Small intestine (tissue), 7 donors: ENCODE measurements at regions not wholly inside any gene's neighbourhood (a gene's known extent, or its start where the extent isn't known, plus 50 kb on each side); places are given as distances from the start of the nearest gene placed in this dataset.

ENCODE experiments used
- DNase-seq, 2 donors: peaks; one replicate each; pipeline versions ENCODE4 v3.0.0 to v3.0.0-alpha.2; 2013
- FAIRE-seq: peaks from 2 replicates; lab custom pipeline; 2012; peaks lifted over from hg19 to GRCh38; lab: Jason Lieb, UNC
- H3K27ac ChIP-seq, 3 donors: one replicate each; pipeline ENCODE4 v1.5.1; 2013; ENCODE audit warnings: low read length in 2 of 3, mild to moderate bottlenecking in 2 of 3, control low read depth in 1 of 3, inconsistent platforms in 1 of 3, low read depth in 1 of 3, moderate library complexity in 1 of 3
- H3K27me3 ChIP-seq, 3 donors: one replicate each; pipeline ENCODE4 v1.6.1; 2013; ENCODE audit warnings: low read length in 3 of 3, inconsistent platforms in 1 of 3; ENCODE audit not compliant: control insufficient read depth in 3 of 3, insufficient read depth in 3 of 3
- H3K36me3 ChIP-seq, 3 donors: one replicate each; pipeline ENCODE4 v1.6.1; 2013; ENCODE audit warnings: low read length in 3 of 3, inconsistent platforms in 1 of 3, low read depth in 1 of 3, mild to moderate bottlenecking in 1 of 3, moderate library complexity in 1 of 3; ENCODE audit not compliant: control insufficient read depth in 3 of 3, insufficient read depth in 2 of 3
- H3K4me1 ChIP-seq, 3 donors: one replicate each; pipeline ENCODE4 v1.6.1; 2013; ENCODE audit warnings: low read length in 2 of 3, inconsistent platforms in 1 of 3, low read depth in 1 of 3, mild to moderate bottlenecking in 1 of 3, moderate library complexity in 1 of 3; ENCODE audit not compliant: control insufficient read depth in 3 of 3, insufficient read depth in 2 of 3
- H3K4me3 ChIP-seq, 3 donors: one replicate each; pipeline ENCODE4 v1.5.1; 2013; ENCODE audit warnings: low read length in 3 of 3, control low read depth in 1 of 3, inconsistent platforms in 1 of 3, low read depth in 1 of 3, mild to moderate bottlenecking in 1 of 3, moderate library complexity in 1 of 3
- H3K9me3 ChIP-seq, 2 donors: one replicate each; pipeline ENCODE4 v1.6.1; 2013; ENCODE audit warnings: low read depth in 1 of 2, low read length in 1 of 2; ENCODE audit not compliant: control insufficient read depth in 2 of 2, insufficient read depth in 1 of 2
- WGBS, 3 donors: extraction: QIAGEN DNeasy Blood & Tissue Kit; methylation state at CpG; one replicate each; pipeline ENCODE4 v1.1.7; 2013; 5-methylcytosine and 5-hydroxymethylcytosine counted together
- donor health status: healthy with polysubstance abuse.
- donor health status: control.
- donor health status: control.
- donor health status: Bipolar disorder and iron deficiency.
- donor health status: healthy.

DNA sequence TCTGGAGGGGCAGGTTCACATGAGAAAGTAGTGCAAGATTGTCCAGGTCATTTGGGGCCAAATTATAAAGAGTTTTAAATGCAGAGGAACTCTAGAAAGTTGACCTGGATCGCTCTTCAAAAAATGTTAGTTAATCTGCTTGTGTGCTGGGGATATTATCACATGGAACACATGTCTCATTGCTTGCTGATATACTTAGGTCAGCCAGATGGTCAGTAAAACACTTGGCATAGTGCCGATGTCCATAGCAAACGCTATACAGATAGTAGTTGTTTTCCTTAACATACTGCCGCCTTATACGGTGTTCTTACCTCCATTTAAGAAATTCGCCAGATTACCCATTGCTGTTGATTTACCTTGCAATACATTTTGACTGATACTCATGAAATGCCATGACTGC is 103.4 kb upstream of the CWC22 start:
- FAIRE-seq (no peak), DNase-seq (no peak)
- Histone ChIP-seq H3K4me1 (no peaks in the 10 kb centered on the region), H3K27me3 (no peaks in the 10 kb centered on the region), H3K27ac (no peak overlapping the region), H3K36me3 (no peaks in the 10 kb centered on the region), H3K9me3 (no peaks in the 10 kb centered on the region), H3K4me3 (no peak overlapping the region)
- 88 to 94% (median 91%) methylated on average over 6 of the region's 6 CpGs for WGBS, 3 donors

DNA sequence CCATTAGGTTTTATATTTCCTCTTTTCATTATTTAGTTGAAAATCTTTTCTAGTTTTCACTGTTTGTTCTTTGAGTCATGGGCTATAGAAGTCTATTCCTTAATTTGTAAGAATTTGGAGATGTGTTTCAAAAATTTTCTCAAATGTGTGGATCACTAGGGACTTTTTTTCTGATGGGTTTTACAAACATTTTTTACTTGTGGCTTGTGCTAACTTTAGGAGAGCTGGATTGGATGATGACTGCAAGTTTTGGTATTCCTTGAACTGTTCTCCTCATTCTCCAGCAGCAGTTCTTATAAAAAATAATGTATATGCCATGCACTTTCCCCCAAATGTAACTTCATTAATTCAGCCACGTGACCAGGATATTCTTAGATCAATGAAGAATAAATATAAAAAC is 94.7 kb upstream of the CWC22 start:
- WGBS, 3 donors: 56 to 71% (median 59%) methylated on average over 1 of the region's 1 CpG
- Histone ChIP-seq H3K27me3 (no peaks in the 10 kb centered on the region), H3K36me3 (no peaks in the 10 kb centered on the region), H3K9me3 (no peaks in the 10 kb centered on the region), H3K4me3 (no peak overlapping the region), H3K4me1 (no peaks in the 10 kb centered on the region), H3K27ac (no peak overlapping the region)
- FAIRE-seq: no peak
- no peak for DNase-seq

DNA sequence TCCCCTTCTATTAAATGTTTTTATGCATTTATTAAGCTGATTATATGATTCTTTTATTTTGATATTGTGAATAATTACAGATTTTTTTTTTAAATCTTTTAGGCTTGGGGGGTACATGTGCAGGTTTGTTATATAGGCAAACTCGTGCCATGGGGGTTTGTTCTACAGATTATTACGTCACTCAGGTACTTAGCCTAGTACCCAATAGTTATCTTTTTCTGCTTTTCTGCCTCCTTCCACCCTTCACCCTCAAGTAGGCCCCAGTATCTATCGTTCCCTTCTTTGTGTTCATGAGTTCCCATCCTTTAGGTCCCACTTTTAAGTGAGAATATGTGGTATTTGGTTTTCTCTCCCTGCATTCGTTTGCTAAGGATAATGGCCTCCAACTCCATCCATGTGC is 92.2 kb upstream of the CWC22 start:
- no peak for FAIRE-seq
- Histone ChIP-seq H3K9me3 (no peaks in the 10 kb centered on the region), H3K27ac (no peak overlapping the region), H3K4me1 (no peaks in the 10 kb centered on the region), H3K4me3 (no peak overlapping the region), H3K36me3 (no peaks in the 10 kb centered on the region), H3K27me3 (no peaks in the 10 kb centered on the region)
- DNase-seq: no peak
- 74 to 78% (median 75%) methylated on average over 4 of the region's 4 CpGs for WGBS, 3 donors

DNA sequence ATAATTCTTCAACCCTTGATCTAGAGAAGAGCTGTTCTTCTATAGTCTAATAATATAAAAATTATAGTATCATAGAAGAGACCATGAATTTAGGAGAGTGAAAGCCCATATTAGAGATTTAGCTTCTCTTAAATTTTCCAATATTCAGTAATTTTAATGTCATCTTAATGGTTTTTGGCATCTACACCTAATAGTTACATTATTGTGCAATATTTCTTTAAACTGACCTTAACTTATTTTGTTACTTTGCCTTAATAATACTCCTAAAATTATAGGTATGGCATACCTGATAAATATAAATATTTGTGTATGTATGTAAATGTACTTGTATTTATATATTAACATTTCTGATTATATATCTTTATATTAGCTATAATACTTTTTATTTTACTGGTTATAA is 78.0 kb upstream of the CWC22 start:
- no peaks in the 10 kb centered on the region for H3K27me3 ChIP-seq
- no peak overlapping the region for H3K27ac ChIP-seq
- FAIRE-seq: peak; percentile 89
- H3K9me3 ChIP-seq: peaks cover 0 to 3% of the 10 kb centered on the region in 2 donors
- H3K4me3 ChIP-seq: no peak overlapping the region
- no peaks in the 10 kb centered on the region for H3K36me3 ChIP-seq
- H3K4me1 ChIP-seq: no peaks in the 10 kb centered on the region
- DNase-seq: no peak

DNA sequence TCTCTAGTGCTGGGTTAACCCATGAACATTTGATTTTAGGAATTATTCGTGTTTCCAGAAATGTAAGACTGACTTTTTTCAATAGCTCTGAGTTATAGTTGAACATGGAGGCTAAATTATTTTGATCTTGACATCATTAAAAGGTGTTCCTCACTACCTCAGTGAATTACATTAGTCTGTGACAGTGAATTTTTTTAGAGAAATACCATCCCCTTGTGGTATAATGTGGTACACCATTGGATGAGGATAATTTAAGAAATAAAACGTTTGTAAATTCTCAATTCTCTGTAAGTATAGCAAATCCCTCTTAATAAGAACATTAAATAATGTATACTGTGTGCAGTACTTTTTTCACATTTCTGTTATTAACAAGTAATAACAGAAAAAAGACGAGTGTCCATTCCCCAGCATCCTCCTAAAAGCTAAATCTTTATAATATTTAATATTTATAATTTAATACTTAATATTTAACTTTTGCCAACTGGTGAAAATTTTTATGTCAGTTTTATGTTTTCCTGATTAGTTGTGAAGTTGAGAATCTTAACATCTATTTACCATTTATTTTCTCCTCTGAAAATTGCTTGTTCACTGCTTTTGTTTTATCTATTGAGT is 70.3 kb upstream of the CWC22 start:
- no peaks in the 10 kb centered on the region for H3K4me1 ChIP-seq
- H3K36me3 ChIP-seq: no peaks in the 10 kb centered on the region
- peaks cover 0 to 3% of the 10 kb centered on the region in 2 donors for H3K9me3 ChIP-seq
- 8 to 20% (median 12%) methylated on average over 3 of the region's 3 CpGs for WGBS, 3 donors
- H3K4me3 ChIP-seq: no peak overlapping the region
- FAIRE-seq (no peak), DNase-seq (no peak)
- H3K27ac ChIP-seq: no peak overlapping the region
- no peaks in the 10 kb centered on the region for H3K27me3 ChIP-seq

DNA sequence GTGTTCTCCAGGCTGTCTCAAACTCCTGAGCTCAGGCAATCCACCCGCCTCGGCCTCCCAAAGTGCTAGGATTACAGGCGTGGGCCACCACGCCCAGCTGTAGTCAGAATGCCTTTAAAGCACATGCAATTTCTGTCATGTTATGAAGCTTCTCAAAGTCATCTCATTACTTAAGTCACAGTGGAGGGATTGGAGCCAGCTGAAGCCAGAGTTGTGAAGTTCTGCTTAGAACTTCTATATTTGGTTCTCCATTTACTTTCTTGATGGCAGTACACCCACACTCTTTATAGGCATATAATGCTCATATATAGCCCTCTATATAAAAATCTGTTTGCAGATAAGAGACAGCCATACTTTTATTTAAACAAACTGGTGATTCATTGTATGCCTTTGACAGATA is 68.8 kb upstream of the CWC22 start:
- FAIRE-seq: no peak
- Histone ChIP-seq H3K9me3 (peaks cover 0 to 3% of the 10 kb centered on the region in 2 donors), H3K27ac (no peak overlapping the region), H3K36me3 (no peaks in the 10 kb centered on the region), H3K27me3 (no peaks in the 10 kb centered on the region), H3K4me3 (no peak overlapping the region), H3K4me1 (no peaks in the 10 kb centered on the region)
- DNase-seq: no peak
- 52 to 80% (median 77%) methylated on average over 4 of the region's 4 CpGs for WGBS, 3 donors

DNA sequence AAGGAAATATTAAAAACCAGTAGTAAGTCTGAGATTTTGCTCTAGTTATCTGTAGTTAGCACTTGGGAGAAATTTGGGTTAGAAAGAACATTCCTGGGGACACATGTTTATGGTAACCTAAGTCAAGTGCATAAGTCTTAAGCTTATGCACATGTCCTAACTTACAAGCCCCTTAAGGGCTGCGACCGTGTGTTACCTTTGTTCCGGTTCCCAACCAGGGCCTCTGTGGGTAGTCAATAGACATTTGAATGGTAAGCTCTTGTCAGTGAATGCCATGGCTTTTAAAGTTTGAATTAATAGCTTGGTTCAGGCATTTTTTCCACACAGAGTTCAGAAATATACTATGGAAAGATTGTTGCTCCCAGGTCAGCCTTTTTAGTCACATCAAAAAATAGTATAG is 64.7 kb upstream of the CWC22 start:
- no peak overlapping the region for H3K27ac ChIP-seq
- no peaks in the 10 kb centered on the region for H3K4me1 ChIP-seq
- H3K9me3 ChIP-seq: peaks cover 0 to 8% of the 10 kb centered on the region in 2 donors
- H3K36me3 ChIP-seq: no peaks in the 10 kb centered on the region
- WGBS, 3 donors: 78 to 89% (median 79%) methylated on average over 3 of the region's 3 CpGs
- DNase-seq: no peak
- H3K4me3 ChIP-seq: no peak overlapping the region
- no peak for FAIRE-seq
- H3K27me3 ChIP-seq: no peaks in the 10 kb centered on the region

DNA sequence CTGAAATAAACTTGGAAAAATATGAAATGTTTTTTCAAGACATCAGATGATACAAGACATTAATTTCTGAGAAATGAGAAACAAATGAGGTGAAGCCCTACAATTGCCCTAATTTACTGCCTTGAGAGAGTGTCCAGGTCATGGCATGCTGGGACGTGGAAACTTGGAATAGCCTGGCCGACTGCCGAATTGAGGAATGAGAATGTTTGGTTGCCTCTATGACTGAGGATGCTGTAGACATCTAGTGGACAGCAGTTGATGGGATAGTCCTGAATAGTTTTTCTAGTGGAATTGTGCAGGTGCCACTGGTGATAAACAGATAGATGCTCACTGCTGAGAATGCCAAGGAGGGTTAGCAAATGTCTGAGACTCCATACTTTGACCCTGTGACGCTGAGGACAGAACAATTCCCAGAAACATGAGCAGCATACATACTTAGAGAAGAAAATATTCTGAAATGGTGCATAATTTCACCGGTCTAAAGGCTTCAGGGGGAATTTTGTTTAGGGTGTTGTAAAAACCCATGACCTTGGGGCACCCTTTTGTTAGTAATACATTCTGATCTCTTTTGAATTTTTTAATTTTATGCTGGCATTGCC is 56.5 kb upstream of the CWC22 start:
- no peaks in the 10 kb centered on the region for H3K36me3 ChIP-seq
- H3K27ac ChIP-seq: no peak overlapping the region
- no peaks in the 10 kb centered on the region for H3K27me3 ChIP-seq
- DNase-seq (no peak), FAIRE-seq (no peak)
- no peaks in the 10 kb centered on the region for H3K4me1 ChIP-seq
- no peaks in the 10 kb centered on the region for H3K9me3 ChIP-seq
- no peak overlapping the region for H3K4me3 ChIP-seq
- 77 to 87% (median 80%) methylated on average over 5 of the region's 5 CpGs for WGBS, 3 donors

DNA sequence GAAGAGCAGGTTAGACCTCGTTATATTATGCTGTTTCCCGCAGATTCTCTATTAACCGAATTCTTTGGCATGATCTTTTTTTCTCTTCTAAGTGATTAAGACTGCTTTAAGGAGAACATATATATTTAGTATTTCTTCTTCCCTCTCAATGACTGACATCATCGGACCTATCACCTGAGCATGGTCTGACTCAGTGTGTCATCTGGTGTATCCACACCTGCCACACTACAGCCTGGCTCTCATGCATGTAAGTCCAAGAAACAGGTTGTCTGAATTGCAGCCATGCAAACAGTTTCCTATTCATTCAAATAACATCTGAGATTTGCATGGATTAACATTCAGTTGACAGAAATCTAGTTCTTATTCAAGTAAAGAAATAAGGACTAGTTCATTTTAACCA is 55.1 kb upstream of the CWC22 start:
- no peaks in the 10 kb centered on the region for H3K4me1 ChIP-seq
- no peak overlapping the region for H3K27ac ChIP-seq
- no peaks in the 10 kb centered on the region for H3K36me3 ChIP-seq
- DNase-seq (no peak), FAIRE-seq (no peak)
- H3K9me3 ChIP-seq: no peaks in the 10 kb centered on the region
- WGBS, 3 donors: 87 to 89% (median 89%) methylated on average over 4 of the region's 4 CpGs
- no peak overlapping the region for H3K4me3 ChIP-seq
- H3K27me3 ChIP-seq: no peaks in the 10 kb centered on the region
